Endothelial cell of umbilical vein (primary cell): ENCODE measurements at regions not wholly inside any gene's neighbourhood (a gene's known extent, or its start where the extent isn't known, plus 50 kb on each side); places are given as distances from the start of the nearest gene placed in this dataset.

ENCODE experiments used
- EZH2 ChIP-seq: IDR thresholded peaks from 2 replicates; pipeline ENCODE4 v1.6.1; 2012; ENCODE audit warnings: borderline replicate concordance, low read depth, mild to moderate bottlenecking, moderate library complexity, low read length, inconsistent platforms; ENCODE audit not compliant: severe bottlenecking
- FOS ChIP-seq: IDR thresholded peaks from 2 replicates; pipeline ENCODE4 v1.6.1; 2011; ENCODE audit warnings: mild to moderate bottlenecking, low read length, moderate library complexity, borderline replicate concordance; ENCODE audit not compliant: insufficient read depth
- GATA2 ChIP-seq: IDR thresholded peaks from 2 replicates; pipeline ENCODE4 v1.7.0; 2011; ENCODE audit warnings: low read depth, mild to moderate bottlenecking, moderate library complexity, mixed read lengths, low read length; ENCODE audit not compliant: insufficient read length, insufficient read depth
- JUN ChIP-seq: IDR thresholded peaks from 2 replicates; pipeline ENCODE4 v1.6.1; 2011; ENCODE audit warnings: borderline replicate concordance, low read depth; ENCODE audit not compliant: insufficient read length, insufficient read depth
- MYC ChIP-seq: IDR thresholded peaks from one replicate; pipeline ENCODE4 v1.6.1; 2011; ENCODE audit warnings: mild to moderate bottlenecking, low read depth, low read length
- POLR2A ChIP-seq: IDR thresholded peaks from 2 replicates; pipeline ENCODE4 v1.6.1; 2012; ENCODE audit warnings: low read depth, mild to moderate bottlenecking, control low read depth, low read length
- POLR2AphosphoS5 ChIP-seq: IDR thresholded peaks from 2 replicates; pipeline ENCODE4 v1.6.1; 2012; ENCODE audit warnings: low read depth, mild to moderate bottlenecking, control low read depth, low read length, moderate library complexity; ENCODE audit not compliant: insufficient read depth
- TF ChIP-seq, protein P1 (sequence below): IDR thresholded peaks from 2 replicates; pipeline ENCODE4 v1.6.1; 2011; ENCODE audit not compliant: insufficient read depth, insufficient read length
- TF ChIP-seq, protein P2 (sequence below), 2 donors: IDR thresholded peaks; 1 replicate in 1 of 2; 2 replicates in 1 of 2; pipeline ENCODE4 v1.5.1; 2011; ENCODE audit warnings: low read length in 2 of 2, mild to moderate bottlenecking in 2 of 2, moderate library complexity in 2 of 2, control low read depth in 1 of 2, inconsistent platforms in 1 of 2, low read depth in 1 of 2; ENCODE audit not compliant: insufficient read depth in 1 of 2; ENCODE audit errors: extremely low read depth in 1 of 2

DNA sequence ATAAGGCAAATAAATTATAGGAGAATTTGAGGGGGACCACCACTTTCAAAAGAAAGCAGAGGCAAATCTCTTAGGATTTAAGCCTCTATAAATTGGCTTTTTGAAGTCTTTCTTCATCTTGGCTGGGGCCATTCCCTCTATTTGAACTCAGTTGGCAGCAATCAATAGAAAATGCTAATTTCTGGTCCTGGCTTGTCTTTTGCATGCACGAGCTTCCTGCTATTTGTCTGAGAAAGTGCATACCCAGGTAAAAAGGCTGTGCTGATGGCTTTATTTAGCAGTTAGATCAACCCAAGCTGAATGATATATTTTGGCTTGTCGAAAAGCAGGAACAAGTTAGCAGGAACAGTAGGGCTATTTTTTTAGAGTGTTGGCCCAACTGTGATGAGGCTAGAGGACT, 64.1 kb upstream of the GRAMD1B start:
- TF ChIP-seq, protein P1, sequence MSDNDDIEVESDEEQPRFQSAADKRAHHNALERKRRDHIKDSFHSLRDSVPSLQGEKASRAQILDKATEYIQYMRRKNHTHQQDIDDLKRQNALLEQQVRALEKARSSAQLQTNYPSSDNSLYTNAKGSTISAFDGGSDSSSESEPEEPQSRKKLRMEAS, result no peak
- TF ChIP-seq, protein P2, sequence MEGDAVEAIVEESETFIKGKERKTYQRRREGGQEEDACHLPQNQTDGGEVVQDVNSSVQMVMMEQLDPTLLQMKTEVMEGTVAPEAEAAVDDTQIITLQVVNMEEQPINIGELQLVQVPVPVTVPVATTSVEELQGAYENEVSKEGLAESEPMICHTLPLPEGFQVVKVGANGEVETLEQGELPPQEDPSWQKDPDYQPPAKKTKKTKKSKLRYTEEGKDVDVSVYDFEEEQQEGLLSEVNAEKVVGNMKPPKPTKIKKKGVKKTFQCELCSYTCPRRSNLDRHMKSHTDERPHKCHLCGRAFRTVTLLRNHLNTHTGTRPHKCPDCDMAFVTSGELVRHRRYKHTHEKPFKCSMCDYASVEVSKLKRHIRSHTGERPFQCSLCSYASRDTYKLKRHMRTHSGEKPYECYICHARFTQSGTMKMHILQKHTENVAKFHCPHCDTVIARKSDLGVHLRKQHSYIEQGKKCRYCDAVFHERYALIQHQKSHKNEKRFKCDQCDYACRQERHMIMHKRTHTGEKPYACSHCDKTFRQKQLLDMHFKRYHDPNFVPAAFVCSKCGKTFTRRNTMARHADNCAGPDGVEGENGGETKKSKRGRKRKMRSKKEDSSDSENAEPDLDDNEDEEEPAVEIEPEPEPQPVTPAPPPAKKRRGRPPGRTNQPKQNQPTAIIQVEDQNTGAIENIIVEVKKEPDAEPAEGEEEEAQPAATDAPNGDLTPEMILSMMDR (IDR thresholded peaks at IDR 0.05; ENCODE audit: extremely low read depth in 1 of 2, insufficient read depth in 1 of 2, low read depth in 1 of 2, low read length in 2 of 2), result no peak
- TF ChIP-seq POLR2A (no peak), EZH2 (no peak), POLR2AphosphoS5 (no peak), JUN (no peak), GATA2 (no peak), FOS (no peak), MYC (no peak)
